KG1 (cell line): ENCODE measurements at regions not wholly inside any gene's neighbourhood (a gene's known extent, or its start where the extent isn't known, plus 50 kb on each side); places are given as distances from the start of the nearest gene placed in this dataset.
"Not testable (repeated sequence)": the region's sequence is repeated elsewhere in the genome, so short reads cannot be mapped to it uniquely, and the experiment has no call there.

Source experiments
- DNase-seq: peaks from one replicate; lab custom pipeline; 2025; lab: John Stamatoyannopoulos, UW

DNA sequence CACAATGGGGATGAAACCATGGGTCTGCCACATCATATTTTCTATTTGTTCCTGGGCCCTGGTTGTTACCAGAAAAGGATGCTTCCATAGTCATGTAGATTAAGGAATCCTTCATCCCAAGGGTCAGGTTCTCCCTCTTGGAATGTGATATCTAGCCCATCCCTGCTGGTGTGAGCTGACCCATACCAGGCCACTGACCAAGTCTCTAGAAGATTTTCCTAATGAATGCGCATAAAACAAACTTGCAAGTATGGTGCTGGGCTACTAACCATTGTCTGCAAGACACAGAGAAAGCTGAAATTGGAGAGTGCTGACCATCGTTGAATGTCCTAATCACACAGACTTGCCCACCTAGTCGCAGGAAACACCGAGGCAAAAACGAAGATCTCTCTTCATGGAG is 972.6 kb downstream of the EFNA5 start:
- no peak for DNase-seq

DNA sequence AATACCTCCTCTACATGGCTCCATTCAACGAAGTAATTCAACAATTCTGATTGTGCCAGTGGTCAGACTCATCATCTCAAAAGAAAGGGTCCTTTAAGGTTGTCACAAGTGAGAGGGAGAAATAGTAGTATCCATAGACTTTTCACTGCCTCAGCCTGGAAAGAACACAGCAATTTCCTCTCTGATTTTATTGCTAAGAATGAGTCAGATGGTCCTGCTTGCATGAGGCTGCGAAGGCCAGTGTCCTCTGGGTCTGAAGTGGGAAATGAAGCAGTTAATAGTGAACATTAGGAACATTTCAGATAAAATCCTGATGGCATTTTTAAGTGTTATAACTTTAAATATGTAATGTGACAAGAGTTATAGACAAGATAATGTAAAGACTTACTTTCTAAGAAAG is 979.0 kb downstream of the EFNA5 start:
- no peak for DNase-seq

DNA sequence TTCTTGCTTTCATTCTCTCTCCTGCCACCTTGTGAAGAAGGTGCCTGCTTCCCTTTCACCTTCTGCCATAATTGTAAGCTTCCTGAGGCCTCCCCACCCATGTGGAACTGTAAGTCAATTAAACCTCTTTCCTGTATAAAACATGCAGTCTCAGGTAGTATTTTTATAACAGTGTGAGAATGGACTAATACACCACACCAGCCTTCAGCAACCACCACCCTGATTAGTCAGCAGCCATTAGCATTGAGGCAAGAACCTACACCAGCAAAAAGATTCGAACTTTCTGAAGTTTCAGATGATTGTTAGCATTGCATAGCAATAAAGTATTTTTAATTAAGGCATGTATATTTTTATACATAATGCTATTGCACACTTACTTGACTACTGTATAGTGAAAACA is 980.2 kb downstream of the EFNA5 start:
- no peak for DNase-seq

DNA sequence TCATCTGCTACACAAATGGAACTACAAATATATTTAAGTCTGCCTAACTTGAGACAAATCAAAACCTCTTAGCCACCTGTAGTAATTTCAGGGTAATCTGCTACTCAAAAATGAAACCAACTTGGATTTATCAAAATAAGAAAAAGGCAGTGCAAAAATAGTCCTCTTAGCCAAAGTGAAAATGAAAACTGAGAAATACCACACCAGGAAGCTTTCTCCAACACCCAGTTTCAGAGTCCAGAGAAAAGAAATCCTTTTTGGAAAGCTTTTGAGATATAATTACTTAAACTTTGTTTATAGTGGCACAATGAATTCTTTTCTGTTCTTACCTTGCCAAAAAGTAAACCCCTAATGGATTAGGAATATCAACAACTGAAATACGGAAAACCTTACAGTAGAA is 990.4 kb downstream of the EFNA5 start:
- no peak for DNase-seq

DNA sequence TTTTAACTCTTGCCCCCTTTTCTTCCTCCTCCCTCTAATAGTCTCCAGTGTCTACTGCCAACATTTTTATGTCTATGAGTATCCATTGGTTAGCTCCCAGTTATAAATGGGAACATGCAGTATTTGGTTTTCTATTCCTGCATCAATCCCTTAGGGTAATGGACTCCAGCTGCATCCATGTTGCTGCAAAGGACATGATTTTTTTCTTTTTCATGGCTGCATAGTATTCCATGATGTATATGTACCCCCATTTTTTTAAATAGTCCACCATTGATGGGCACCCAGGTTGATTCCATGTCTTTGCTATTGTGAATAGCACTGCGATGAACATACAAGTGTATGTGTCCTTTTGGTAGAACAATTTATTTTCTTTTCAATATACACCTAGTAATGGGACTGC is 993.7 kb downstream of the EFNA5 start:
- DNase-seq = no peak

DNA sequence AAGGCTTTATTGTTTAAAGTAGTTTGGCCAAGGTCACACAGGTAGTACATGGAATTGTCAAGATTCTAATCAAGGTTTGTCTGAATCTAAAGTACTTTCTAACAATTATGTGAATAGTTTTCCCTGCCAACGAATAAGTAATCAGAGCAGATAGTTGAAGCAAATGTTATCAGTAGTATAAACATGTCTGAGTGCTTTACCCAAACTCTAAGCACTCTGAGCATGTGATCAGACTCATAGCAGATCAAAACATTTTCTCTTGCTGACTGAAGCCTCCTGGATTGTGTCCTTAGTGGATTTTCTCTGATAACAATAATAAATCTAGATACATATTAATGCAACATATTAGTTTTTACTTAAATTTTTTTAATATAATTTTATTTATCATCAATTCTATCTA is 995.0 kb downstream of the EFNA5 start:
- DNase-seq = no peak

DNA sequence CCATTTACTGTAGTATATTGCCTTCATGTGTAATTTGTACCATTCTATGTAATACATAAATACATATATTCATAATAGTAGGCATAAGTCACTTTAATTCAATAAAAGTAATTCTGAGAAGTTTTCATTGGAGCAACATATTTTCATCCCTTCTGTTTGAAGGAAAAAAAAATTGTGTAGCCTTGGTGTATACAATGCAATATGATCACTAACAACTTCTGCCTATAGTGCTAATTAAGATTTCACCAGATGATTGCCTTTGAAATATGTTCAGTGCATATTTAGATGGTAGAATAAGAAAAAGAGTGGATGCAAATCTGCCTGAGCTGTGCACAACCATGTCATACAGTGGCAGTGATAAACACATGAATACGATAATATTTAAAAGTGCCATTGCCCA is 996.8 kb downstream of the EFNA5 start:
- DNase-seq = no peak

DNA sequence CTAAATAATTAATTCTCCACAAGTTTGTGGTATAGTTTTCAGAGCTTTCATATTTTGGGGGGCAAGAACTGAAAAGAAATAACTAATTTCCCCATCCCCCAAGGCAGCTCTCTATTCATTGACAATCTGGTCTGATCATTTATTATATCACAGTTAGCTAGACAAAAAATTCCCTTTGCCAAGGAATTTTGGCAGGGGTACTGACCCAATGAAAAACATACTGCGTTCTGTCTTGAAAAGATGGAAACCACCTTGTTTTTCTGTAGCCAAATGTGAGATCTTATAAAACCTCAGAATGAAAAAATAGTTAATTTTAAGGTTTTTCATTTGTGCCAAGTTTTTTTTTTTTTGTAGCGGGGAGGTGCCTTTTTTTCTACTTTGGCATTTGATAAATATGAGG is 1008.9 kb downstream of the EFNA5 start:
- no peak for DNase-seq

DNA sequence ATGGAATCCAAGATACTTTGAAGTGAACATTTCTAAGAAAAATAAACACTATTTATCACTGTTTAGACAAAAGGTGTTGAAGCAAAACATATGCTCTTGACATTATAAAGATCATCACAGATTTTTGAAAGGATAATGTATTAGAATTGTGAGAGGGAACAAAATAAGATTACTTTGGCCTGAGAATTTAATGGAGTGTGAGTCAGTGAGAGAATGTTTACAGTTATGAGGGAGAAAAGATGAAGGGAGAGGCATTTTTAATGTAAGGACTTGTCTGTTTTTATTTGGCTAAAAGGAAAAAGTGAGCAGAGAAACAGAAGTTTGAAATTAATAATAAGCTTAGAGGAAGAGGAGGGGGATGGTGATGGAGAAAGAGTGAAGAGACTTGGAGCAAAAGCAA is 1010.1 kb downstream of the EFNA5 start:
- DNase-seq = no peak

DNA sequence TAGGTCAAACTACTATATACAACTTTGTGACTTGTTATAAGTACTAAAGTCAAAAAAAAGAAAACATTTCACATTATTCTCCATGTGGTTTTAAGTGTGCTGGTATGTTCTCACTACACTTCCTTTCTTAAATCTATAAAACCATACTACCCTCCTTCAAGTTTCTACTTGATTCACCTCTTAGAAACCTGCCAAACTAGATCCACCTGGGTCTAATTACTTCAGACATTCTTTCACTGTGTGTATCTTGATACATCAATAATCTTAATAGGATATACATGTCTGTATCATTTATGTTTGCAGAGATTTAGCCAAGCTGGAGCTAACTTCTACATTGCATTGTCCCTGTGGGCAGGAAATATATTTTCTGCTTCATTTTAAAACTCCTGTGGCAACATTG is 1012.6 kb downstream of the EFNA5 start:
- no peak for DNase-seq

DNA sequence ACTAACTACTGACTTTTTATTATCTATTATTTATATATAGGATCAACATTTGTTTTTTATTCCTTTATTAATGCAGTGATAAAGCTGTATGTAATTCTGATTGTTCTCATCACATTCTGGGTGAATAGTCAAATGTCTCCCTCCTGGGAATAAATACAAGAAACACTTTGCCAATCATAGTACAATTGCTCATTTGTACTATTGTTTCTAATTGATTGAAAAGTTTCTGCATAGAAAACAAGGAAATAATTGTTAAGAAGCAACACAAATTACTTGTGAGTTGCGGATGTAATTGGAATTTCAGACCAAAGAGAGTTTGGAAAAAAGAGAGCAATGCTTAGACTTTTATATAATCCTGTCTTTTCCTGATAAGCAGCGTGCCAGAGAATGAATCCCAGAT is 1013.9 kb downstream of the EFNA5 start:
- DNase-seq = no peak

DNA sequence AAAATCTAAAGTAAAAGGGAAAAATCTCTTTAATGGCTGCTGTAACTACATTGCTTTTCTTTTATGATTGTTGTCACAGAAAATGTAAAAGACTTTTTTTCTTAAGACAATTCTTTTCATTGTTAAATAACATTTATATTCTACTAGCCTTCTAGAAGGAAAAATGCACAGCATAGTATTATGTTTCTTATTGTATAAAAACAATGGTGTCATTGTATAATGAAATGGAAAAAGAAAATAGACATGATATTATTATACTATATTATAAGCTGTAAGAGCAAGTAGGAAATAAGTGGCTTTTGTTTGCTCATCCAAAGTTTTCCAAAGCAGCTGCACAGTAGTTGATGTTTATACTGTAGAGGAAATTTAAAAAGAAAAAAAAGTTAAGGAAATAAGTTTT is 1021.7 kb downstream of the EFNA5 start:
- DNase-seq = no peak

DNA sequence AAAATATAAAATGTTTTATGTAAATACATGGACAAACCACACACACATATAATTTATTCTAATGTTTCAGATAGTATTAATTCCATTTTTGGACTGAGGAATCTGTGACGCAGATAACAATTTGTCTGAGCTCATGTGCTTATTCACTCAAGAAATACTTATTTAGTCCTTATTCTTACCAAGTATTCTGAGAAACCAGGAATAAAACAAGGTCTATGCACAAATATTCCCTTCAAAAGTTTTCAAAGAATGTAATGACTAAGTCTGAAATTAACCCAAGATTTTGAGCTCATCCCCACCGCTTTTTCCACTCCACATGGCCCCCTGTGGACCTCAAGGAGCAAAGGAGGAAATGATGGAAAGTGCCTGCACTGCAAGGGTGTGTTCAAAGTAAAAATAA is 1022.3 kb downstream of the EFNA5 start:
- DNase-seq = no peak

DNA sequence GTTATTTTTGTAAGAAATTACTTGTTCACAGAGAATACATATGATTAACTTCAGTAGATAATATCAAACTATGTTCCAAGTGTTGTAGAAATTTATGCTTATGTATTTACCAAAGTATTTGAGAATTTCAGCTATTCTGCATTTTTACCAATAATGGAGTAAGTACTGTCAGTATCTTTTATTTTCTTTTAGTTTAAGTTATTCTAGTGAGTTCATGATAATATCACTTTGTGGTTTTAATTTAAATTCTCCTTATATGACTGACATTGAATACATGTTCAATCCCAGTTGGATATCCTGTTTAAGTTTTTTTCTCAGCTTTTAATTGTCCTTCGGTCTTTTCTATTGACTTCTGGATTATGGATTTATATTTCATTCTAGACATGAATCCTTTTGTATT is 1024.6 kb downstream of the EFNA5 start:
- DNase-seq = no peak

DNA sequence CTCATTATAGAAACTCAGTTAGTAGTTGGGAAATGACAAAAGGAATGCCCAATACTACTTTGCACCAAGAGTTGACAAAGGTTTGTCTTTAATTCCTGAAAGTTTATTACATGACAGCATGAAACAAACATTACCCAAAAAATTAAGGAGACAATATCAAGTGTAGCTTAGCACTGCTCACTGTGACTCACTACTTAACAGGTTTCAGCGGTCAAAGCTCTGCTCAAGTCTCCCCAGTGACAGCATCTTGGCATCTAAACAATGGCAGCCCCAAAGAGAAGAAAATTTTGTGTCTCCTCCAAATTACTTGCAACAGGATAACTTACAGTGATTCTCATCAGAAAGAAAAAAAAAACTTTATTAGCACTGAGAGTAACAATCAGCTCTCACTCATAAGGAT is 1030.2 kb downstream of the EFNA5 start:
- DNase-seq = no peak

DNA sequence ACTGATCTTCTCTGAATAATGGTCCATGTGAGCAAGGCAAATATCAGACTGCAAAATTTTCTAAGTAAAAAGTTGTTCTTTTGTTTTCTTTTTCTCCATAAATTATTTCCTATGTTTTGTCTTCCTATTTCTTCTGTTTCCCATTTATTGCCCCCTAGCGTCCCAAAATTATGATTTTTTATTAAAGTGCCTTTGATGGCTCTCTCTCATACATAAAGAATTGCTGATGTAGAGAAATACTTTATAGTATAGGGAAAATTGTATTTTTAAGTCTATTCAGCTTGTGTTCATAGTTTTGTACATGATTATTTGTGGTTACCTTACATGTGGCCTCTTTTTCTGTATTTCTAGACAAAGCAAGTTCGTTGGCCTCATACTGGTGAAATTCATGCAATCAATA is 1031.2 kb downstream of the EFNA5 start:
- no peak for DNase-seq

DNA sequence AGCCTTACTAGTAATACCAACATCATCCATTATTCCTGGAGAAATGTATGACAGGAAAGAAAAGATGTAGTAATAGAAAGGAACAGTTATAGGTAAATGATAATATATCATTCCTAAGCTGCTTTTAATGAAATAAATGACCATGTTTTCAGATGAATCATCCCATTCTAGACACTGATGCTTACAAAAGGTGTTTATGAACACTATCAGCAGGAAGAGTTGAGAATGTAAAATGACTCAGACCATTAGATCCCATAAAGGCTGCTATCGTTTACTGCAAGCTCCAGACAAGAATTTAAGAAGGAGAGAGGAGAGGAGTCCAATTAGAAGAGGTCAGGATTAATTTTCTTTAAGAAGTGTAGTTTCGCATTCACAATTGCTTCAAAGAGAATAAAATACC is 1033.5 kb downstream of the EFNA5 start:
- DNase-seq = no peak

DNA sequence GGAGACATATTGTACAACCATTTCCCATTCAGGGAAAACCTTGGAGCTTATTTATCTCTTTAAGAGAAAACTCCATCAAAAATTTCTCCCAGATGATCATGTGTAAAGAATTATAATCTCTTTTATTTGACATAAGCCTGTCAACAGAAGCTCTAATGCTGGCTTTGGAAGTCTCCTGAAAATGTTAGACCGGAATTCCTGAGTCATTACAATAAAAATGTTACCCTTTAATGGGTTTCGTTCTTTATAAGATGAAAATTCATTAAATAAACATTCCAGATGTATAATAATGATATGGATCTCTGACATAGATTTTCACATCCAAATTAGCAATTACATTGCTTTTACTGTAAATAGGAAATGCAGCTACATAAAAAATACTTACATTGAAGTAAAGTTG is 1036.4 kb downstream of the EFNA5 start:
- DNase-seq = no peak

DNA sequence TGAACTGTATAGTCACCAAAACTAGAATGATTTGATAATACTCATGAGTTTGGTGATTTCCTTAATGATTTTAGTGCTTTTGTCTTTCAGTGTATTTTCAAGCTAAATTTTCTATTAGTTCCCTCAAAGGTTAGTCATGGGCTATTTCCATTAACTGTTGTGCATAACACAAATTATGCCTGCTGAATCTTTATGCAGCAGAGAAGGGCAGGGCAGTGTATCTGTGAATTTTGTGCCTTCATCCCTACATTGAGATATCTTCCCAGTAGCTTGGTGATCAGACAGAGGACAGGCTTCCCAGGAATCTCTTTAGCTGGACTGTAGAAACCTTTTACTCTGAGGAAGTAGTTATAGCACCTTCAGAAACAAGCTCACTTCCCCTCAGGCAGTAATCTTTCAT is 1036.9 kb downstream of the EFNA5 start:
- no peak for DNase-seq

DNA sequence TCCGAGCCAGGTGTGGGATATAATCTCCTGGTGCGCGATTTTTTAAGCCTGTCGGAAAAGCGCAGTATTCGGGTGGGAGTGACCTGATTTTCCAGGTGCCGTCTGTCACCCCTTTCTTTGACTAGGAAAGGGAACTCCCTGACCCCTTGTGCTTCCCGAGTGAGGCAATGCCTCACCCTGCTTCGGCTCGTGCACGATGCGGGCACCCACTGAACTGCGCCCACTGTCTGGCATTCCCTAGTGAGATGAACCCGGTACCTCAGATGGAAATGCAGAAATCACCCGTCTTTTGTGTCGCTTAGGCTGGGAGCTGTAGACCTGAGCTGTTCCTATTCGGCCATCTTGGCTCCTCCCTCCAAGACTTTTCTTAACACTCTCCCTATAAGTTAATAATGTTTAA is 1042.3 kb downstream of the EFNA5 start:
- not testable (repeated sequence) for DNase-seq

DNA sequence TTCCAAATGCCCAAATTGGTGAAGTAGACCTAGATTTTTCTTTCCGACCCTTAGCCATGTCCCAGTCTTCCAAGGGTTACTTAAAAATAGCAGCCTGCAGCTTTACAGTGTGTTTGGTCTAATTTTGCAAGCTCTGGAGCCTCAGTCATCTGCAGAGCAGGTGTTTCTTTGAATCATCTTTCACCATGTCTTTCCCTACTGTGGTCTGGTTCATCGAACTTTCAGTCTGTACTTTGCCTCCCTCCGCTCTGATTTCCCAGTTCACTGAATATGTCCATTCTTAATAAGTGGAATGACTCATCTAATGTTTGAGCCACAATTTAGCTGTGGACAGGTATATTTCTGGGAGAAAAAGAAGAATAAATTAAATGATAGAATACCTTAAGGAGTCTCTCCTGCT is 1060.7 kb downstream of the EFNA5 start:
- no peak for DNase-seq

DNA sequence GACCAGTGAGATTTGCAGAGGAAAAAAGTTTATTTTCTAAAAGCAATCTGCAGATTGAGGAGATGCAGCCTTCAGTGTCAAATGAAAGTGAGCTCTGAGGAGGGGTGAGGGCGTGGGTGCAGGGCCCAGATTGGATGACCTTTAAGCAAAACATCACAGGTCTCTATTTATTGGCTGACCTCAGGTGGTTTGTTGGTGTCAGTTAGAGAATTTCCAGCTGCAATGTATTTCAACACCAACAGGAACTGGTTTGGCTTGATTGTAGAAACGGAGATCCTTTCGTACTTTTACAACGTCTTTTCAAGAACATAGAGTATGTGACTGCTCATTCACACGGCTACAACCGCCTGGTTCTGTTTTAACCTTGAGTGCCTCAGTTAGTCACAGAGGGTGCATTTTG is 1069.1 kb downstream of the EFNA5 start:
- DNase-seq = no peak

DNA sequence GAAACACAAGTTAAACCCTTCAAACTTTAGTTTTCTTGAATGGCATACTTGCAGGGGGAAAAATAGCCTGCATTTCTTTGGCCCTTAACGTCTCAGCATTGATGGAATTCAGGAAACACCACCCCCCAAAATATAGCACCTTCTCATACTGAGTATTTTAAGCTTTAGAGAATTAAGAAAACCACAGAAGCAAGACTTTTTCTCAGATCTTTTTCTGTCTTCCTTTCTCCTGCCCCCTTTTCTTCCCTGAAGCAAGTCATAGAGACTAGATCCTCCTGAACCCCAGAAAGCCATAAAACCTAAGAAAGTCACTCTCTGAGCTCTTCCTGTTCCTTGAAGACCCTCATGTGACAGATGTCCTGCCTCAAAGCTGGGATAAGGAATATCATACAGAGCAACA is 1069.9 kb downstream of the EFNA5 start:
- DNase-seq = no peak

DNA sequence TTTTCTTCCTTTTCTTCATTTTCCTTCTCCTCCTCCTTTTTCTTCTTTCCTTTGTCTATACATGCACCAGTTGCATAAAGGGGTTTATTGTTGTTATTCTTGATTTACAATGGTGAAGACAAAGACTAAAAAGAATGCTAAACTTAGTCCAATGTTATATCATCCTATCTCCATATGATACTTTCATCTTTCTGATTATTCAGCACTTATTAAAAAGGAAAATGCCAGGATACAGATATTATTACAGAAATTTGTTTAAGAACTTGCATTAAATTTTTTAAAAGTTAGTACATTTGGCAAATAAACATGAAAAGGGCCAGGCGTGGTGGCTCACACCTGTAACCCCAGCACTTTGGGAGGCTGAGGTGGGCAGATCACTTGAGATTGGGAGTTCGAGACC is 1074.9 kb downstream of the EFNA5 start:
- DNase-seq = no peak

DNA sequence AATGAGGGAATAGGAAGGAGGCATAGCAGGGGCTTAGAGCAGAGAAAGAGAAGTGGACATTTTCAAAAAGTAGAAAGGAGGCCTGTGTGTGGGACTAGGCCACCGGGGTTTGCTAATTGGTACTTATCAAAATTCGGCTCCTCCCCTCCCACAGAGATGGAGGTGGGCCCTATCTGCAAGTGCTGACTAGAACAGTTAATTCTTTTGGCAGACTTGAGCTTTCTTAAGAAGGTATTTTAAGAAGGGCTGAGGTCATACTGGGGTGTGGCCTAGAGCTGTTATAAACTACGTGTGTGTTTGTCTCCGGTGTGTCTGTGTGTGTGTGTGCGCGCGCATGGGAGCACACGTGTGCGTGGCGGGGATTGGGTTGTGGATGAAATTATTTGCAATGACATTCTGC is 1086.5 kb downstream of the EFNA5 start:
- no peak for DNase-seq
